ENCODE measurements at regions not wholly inside any gene's neighbourhood (a gene's known extent, or its start where the extent isn't known, plus 50 kb on each side); places are given as distances from the start of the nearest gene placed in this dataset.
A peak's percentile ranks its signal among the peaks of the same experiment; 100 is the strongest.

DNA sequence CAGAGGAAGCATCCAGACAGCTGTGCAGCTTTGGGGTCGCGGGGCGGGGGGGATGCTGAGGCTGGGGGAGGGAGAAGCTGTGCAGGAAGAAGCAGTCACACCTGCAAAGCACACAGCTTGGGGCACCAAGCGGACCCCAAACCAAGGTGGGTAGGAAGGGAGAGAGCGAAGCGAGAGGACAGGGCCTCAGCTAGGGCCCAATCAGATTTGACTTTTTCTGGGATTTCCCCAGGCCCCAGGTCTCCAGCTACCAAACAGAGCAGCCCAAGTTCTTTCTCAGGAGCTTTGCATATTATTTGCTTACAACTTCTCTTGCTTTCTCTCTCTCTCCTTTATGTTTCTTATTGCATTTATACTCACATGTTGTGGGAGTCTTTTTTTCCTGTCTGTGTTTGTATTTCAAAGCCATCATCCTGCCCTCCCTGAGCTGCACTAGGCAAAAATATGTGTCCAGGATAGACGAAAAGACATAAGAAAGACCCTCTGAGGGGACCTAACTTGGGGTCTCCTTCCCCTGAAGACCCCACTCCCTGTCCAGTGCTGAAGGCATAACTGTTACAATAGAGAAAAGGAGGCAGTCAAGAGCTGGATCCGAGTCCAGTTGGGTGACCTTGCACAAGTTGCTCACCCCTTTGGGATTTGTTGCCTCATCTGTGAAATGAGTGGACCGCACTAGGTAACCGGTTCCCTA is 50.6 kb upstream of the SMNDC1 start:
- FAIRE-seq (no peak), DNase-seq (ENCODE audit: insufficient read length, low spot score) (no peak)
- no peak for TF ChIP-seq SPI1 (IDR thresholded peaks at IDR 0.05; ENCODE audit: low read depth, low read length)
- peak; percentile 86; the same call in 1 of the 2 replicates for TF ChIP-seq TAF1 (IDR thresholded peaks at IDR 0.05; ENCODE audit: low read depth, low read length)
- TF ChIP-seq PAX5 (IDR thresholded peaks at IDR 0.05; ENCODE audit: insufficient read depth, low read length, severe bottlenecking): no peak
- TF ChIP-seq POU2F2 (IDR thresholded peaks at IDR 0.05; ENCODE audit: low read depth, low read length): peak; percentile 98
- peak; percentile 39 for TF ChIP-seq POLR2AphosphoS5 (IDR thresholded peaks at IDR 0.05; ENCODE audit: low read depth, low read length)
- TF ChIP-seq POLR2A (IDR thresholded peaks at IDR 0.05; ENCODE audit: low read depth, low read length): peak; percentile 58

DNA sequence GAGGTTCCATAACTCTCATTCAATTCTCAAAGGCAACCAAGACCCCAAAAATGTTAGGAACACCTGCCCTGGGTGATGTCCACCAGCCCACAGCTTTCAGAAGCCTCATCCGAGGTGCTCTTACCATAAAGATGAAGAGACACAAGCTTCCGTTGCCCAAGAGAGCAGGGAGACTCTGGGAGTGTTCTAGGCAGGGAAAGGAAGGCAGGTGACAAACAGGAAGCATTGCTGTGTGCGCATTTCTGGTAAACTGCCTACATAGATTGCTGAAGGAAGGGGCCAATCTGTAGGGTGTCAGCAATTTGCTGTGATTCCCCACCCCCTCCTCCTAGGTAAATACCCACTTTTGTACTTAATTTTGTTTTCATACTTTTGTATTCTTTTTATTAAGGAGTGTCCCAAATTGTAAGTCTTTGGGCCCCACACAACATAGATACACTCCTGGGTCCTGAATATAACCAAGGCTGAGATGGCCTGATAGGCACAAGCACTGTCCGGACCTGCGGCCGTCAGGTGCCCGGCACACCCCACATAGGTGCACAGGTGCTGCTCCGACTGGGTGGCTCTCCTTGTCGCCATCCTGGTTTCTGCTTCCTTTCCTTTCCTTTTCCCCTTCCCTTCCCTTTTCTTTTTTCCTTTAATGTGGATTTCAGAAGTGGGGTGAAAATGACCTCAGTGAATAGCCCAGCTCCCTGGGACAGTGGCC is 51.4 kb upstream of the SMNDC1 start:
- TF ChIP-seq POU2F2 (IDR thresholded peaks at IDR 0.05; ENCODE audit: low read depth, low read length): 0 out of 2 replicates have a peak, but pooled peaks have one; percentile 30
- TF ChIP-seq POLR2A (IDR thresholded peaks at IDR 0.05; ENCODE audit: low read depth, low read length): peak; percentile 71
- no peak for TF ChIP-seq SPI1 (IDR thresholded peaks at IDR 0.05; ENCODE audit: low read depth, low read length)
- peak; percentile 58 for TF ChIP-seq POLR2AphosphoS5 (IDR thresholded peaks at IDR 0.05; ENCODE audit: low read depth, low read length)
- FAIRE-seq (peak; percentile 58), DNase-seq (ENCODE audit: insufficient read length, low spot score) (no peak)

DNA sequence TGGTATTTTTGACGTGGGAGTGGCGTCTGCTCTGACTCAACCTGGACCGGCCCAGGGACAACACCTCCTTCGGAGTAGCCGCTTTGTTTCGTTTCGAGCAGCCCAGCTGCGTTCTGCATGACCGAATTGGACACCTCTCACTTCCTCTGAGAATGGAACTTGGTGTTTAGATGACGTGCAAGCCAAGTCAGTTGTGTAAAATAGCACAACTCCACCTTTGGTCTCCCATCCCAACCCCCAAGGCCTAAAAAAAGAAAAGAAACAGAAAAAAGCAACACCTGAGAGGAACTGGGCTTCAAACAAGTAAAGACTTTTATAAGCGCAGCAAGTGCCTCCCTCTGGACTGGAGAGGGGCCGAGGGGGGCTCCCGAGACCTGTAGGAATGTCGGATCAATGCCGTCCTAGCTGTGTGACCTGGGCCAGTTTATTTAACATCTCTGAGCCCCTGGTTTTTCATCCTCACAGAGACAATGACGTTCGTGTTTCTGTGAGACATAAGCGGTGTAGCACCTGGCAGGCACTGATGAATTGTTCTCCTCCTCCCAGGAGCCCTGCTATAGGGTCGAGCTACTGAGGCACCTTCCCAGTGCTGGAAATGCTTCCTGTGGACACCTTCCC is 52.0 kb upstream of the SMNDC1 start:
- peak; percentile 52; the same call in 1 of the 2 replicates for TF ChIP-seq TAF1 (IDR thresholded peaks at IDR 0.05; ENCODE audit: low read depth, low read length)
- TF ChIP-seq PAX5 (IDR thresholded peaks at IDR 0.05; ENCODE audit: insufficient read depth, low read length, severe bottlenecking): peak; percentile 99
- no peak for TF ChIP-seq POLR2AphosphoS5 (IDR thresholded peaks at IDR 0.05; ENCODE audit: low read depth, low read length)
- TF ChIP-seq SPI1 (IDR thresholded peaks at IDR 0.05; ENCODE audit: low read depth, low read length): peak; percentile 99
- 0 out of 2 replicates have a peak, but pooled peaks have one; percentile 12 for TF ChIP-seq POLR2A (IDR thresholded peaks at IDR 0.05; ENCODE audit: low read depth, low read length)
- TF ChIP-seq POU2F2 (IDR thresholded peaks at IDR 0.05; ENCODE audit: low read depth, low read length): peak; percentile 92
- DNase-seq (ENCODE audit: insufficient read length, low spot score): peak; percentile 61
- FAIRE-seq: peak; percentile 98

DNA sequence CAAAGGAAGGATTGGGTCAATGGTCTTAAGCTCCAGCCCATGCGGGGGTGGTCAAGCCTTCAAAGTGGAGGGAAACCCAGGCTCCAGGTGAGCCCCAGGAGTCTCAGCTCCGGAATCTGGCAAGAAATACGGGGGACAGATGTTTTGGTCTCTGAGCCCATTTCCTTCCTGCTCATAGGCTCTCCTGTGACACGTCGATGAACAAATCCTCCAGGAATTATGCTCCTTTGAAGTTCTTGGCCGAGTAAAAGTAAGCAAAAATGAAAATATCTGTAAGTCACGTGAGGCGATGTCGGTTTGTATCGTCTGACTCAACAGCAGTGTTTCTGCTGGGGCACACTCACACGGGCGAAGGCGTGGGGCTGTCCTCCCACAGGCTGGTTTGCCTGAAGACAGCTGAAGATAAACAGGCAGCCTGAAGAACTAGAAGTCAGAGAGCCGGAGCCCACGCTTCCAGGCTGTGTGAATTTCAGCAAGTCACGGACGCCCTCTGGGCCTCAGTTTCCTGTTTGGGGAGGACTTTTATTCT is 52.6 kb upstream of the SMNDC1 start:
- TF ChIP-seq POLR2AphosphoS5 (IDR thresholded peaks at IDR 0.05; ENCODE audit: low read depth, low read length): peak; percentile 63
- TF ChIP-seq SPI1 (IDR thresholded peaks at IDR 0.05; ENCODE audit: low read depth, low read length): no peak
- peak; percentile 70; the same call in 1 of the 2 replicates for TF ChIP-seq POU2F2 (IDR thresholded peaks at IDR 0.05; ENCODE audit: low read depth, low read length)
- peak; percentile 75 for TF ChIP-seq POLR2A (IDR thresholded peaks at IDR 0.05; ENCODE audit: low read depth, low read length)
- TF ChIP-seq PAX5 (IDR thresholded peaks at IDR 0.05; ENCODE audit: insufficient read depth, low read length, severe bottlenecking): no peak
- TF ChIP-seq TAF1 (IDR thresholded peaks at IDR 0.05; ENCODE audit: low read depth, low read length): peak; percentile 52
- DNase-seq (ENCODE audit: insufficient read length, low spot score): no peak
- FAIRE-seq: no peak

DNA sequence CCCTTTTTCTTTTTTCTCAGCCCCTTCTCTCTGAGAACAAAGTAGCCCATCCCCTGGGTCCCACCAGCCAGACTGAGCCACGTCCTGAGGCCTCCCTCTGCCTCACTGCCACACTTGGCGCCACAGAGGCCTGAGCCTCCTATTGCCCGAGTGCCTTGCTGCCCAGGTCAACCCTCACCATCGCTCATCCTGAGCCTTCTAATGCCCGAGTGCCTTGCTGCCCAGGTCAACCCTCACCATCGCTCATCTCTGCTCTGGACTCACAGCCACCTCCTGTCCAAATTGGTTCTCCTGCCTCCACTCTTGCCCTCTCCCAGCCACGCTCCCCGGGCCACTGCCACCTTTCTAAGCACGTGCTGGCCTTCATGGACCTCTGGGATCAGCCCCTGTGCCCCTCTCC is 53.2 kb upstream of the SMNDC1 start:
- DNase-seq (ENCODE audit: insufficient read length, low spot score): no peak
- no peak for TF ChIP-seq POLR2A (IDR thresholded peaks at IDR 0.05; ENCODE audit: low read depth, low read length)
- TF ChIP-seq SPI1 (IDR thresholded peaks at IDR 0.05; ENCODE audit: low read depth, low read length): no peak
- no peak for TF ChIP-seq POU2F2 (IDR thresholded peaks at IDR 0.05; ENCODE audit: low read depth, low read length)
- no peak for TF ChIP-seq POLR2AphosphoS5 (IDR thresholded peaks at IDR 0.05; ENCODE audit: low read depth, low read length)
- TF ChIP-seq PAX5 (IDR thresholded peaks at IDR 0.05; ENCODE audit: insufficient read depth, low read length, severe bottlenecking): no peak
- no peak for TF ChIP-seq TAF1 (IDR thresholded peaks at IDR 0.05; ENCODE audit: low read depth, low read length)
- peak; percentile 28 for FAIRE-seq

DNA sequence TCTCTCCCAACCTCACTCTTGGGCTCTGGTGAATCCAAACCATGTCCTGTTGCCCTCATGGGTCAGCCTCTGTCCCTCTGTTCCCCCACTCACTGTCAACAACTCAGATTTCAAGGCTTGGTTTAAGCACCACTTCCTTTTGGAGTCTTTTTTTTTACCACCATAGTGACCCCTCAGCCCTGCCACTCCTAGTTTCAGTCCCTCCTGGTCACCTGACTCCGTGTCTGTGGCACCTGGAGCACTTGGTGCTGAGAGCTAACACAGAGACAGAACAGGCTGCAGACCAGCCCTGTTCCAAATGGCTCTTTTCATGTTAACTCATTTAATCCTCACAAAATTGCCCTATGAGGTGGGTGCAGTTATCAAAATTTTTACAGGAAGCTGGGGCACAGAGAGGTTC is 53.6 kb upstream of the SMNDC1 start:
- no peak for TF ChIP-seq POLR2AphosphoS5 (IDR thresholded peaks at IDR 0.05; ENCODE audit: low read depth, low read length)
- TF ChIP-seq POLR2A (IDR thresholded peaks at IDR 0.05; ENCODE audit: low read depth, low read length): no peak
- TF ChIP-seq TAF1 (IDR thresholded peaks at IDR 0.05; ENCODE audit: low read depth, low read length): no peak
- no peak for TF ChIP-seq POU2F2 (IDR thresholded peaks at IDR 0.05; ENCODE audit: low read depth, low read length)
- TF ChIP-seq PAX5 (IDR thresholded peaks at IDR 0.05; ENCODE audit: insufficient read depth, low read length, severe bottlenecking): no peak
- TF ChIP-seq SPI1 (IDR thresholded peaks at IDR 0.05; ENCODE audit: low read depth, low read length): no peak
- FAIRE-seq: no peak
- no peak for DNase-seq (ENCODE audit: insufficient read length, low spot score)

DNA sequence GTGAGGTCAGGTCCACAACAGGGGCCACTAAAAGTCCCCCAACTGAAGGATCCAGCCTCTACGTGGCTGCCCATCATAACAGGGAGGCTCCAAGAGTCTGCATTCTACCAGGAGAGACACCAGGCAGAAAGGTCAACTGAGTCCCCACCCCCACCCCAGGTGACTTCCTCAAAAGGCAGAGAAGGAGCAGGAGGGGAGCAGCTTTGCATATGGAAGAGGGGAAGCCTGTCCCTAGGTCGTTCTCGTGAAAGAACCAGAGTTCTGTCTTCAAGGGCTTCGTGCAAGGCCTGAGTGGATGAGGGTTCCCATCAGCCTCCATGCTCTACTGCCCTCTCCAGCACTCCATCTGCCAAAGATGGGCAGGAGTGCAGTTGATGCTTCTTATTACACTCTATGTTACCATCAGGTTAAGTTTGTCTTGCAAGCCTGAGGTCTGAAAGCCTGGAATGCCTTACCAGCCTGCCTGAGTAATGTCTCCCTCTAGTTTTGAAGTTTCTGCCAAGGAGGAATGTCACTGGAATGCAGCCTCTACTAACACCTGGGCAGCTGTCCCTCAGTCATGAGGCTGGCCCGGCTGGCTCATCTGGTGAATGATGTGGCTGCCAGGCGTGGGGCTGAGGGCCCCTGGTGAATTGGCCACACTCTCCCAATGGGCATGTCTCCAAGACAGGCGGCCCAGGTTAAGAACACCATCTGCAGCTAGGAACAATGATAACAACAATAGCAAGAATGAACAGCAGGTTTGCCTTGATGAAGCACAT is 54.3 kb upstream of the SMNDC1 start:
- FAIRE-seq: no peak
- peak; percentile 53 for TF ChIP-seq SPI1 (IDR thresholded peaks at IDR 0.05; ENCODE audit: low read depth, low read length)
- no peak for TF ChIP-seq POLR2AphosphoS5 (IDR thresholded peaks at IDR 0.05; ENCODE audit: low read depth, low read length)
- DNase-seq (ENCODE audit: insufficient read length, low spot score): no peak

DNA sequence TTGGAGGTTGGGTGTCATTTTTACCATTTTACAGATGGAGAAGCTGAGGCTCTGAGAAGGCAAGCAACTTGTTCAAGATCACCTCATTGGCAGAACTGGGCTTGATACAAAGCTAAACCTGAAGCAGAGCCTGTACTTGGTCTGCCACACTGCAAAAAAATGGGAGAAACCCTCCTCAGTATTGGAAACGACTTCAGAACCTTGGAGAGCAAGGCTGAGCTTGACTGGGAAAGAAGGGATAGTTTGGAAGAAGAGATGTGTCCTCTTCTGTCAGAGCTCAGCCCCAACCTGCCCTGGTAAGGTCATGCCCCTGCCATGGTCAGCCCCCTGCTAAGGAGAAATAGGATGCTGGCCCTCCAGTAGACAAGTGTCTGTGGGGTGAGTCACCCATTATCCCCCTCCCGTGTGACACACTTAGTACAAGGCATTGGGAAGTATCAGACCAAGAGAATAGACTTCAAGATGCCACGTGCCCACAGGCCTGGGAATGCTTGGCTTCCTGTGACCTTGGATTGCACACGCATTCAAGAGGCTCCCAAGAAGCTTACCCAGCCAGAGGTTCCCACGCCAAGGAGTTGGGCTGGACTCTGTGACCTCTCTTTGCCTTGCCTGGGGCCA is 56.2 kb upstream of the SMNDC1 start:
- TF ChIP-seq POLR2A (IDR thresholded peaks at IDR 0.05; ENCODE audit: low read depth, low read length) (no peak), TAF1 (IDR thresholded peaks at IDR 0.05; ENCODE audit: low read depth, low read length) (no peak), POU2F2 (IDR thresholded peaks at IDR 0.05; ENCODE audit: low read depth, low read length) (no peak), PAX5 (IDR thresholded peaks at IDR 0.05; ENCODE audit: insufficient read depth, low read length, severe bottlenecking) (no peak), SPI1 (IDR thresholded peaks at IDR 0.05; ENCODE audit: low read depth, low read length) (no peak), POLR2AphosphoS5 (IDR thresholded peaks at IDR 0.05; ENCODE audit: low read depth, low read length) (no peak)
- no peak for FAIRE-seq

More for the DNA sequence above, 56.2 kb upstream of the SMNDC1 start:
- no peak for DNase-seq (ENCODE audit: insufficient read length, low spot score)

All from GM12891 (cell line).